HepG2 (cell line): ENCODE measurements at regions not wholly inside any gene's neighbourhood (a gene's known extent, or its start where the extent isn't known, plus 50 kb on each side); places are given as distances from the start of the nearest gene placed in this dataset.
"Not testable (repeated sequence)": the region's sequence is repeated elsewhere in the genome, so short reads cannot be mapped to it uniquely, and the experiment has no call there.

ENCODE experiments used
- ATAC-seq: fragments of 200-7000 bp; cut with Tn5 transposase; 3 replicates; pipeline ENCODE4 v1.9.1; 2020; ENCODE audit warnings: mild to moderate bottlenecking, moderate library complexity
- BruUV-seq: library from RNA; stranded (reverse); fragments of 400-500 nt; replicated peaks from 2 replicates; lab custom pipeline; 2021; lab: Mats Ljungman, UMichigan
- CTCF ChIA-PET: fragments of 300-600 bp; formaldehyde crosslinking; extraction: SDS; loops from one replicate; lab custom pipeline; 2021; ENCODE audit warnings: low total read pairs, inconsistent platforms, low intra/inter-chr PET ratio; lab: Yijun Ruan, JAX
- POLR2A ChIA-PET: fragments of 350-600 bp; sonication (Branson Sonifier 250); formaldehyde crosslinking; loops from one replicate; lab custom pipeline; 2020; ENCODE audit warnings: antibody characterized with exemption, inconsistent platforms; lab: Yijun Ruan, JAX
- DNase-seq: peaks from one replicate; pipeline ENCODE4 v3.0.0-alpha.2; 2015; ENCODE audit warnings: low spot score
- FAIRE-seq: peaks from 3 replicates; lab custom pipeline; 2011; peaks lifted over from hg19 to GRCh38; lab: Jason Lieb, UNC
- H2AFZ ChIP-seq: one replicate; pipeline ENCODE4 v1.6.1; 2011; ENCODE audit warnings: low read length, inconsistent platforms
- H3K27ac ChIP-seq: fragments of 300-600 bp; 3 replicates; pipeline ENCODE4 v1.8.0; 2011; ENCODE audit warnings: mixed run types, mild to moderate bottlenecking, mixed read lengths, low read length, inconsistent platforms; ENCODE audit not compliant: insufficient read depth; ENCODE audit errors: extremely low read length
- H3K27me3 ChIP-seq, 2 experiments: fragments of 200-600 bp in 1 of 2; 2 replicates in 1 of 2; 3 replicates in 1 of 2; pipeline versions ENCODE4 v1.6.0 to v1.8.0; 2011; ENCODE audit warnings: low read length in 2 of 2, mild to moderate bottlenecking in 2 of 2, moderate library complexity in 2 of 2, inconsistent platforms in 1 of 2; ENCODE audit not compliant: insufficient read depth in 2 of 2, control insufficient read depth in 1 of 2
- H3K36me3 ChIP-seq, 2 experiments: fragments of 200-600 bp in 1 of 2; replicated peaks in 1 of 2; 2 replicates in 1 of 2; 3 replicates in 1 of 2; pipeline versions ENCODE4 v1.5.1 to v1.8.0; 2011; ENCODE audit warnings: low read length in 2 of 2, inconsistent platforms in 1 of 2; ENCODE audit not compliant: insufficient read depth in 2 of 2, control insufficient read depth in 1 of 2
- H3K4me1 ChIP-seq: 2 replicates; pipeline ENCODE4 v1.5.1; 2012; ENCODE audit warnings: low read length, inconsistent platforms; ENCODE audit not compliant: insufficient read depth
- H3K4me2 ChIP-seq: 2 replicates; pipeline ENCODE4 v1.6.0; 2011; ENCODE audit warnings: low read depth, low read length, inconsistent platforms
- H3K4me3 ChIP-seq, 3 experiments: fragments of 200-600 bp in 1 of 3; sonication (generic), shearing (Covaris generic) in 1 of 3; replicated peaks in 1 of 3; 2 replicates each; pipeline ENCODE4 v1.5.1; 2011 to 2016; ENCODE audit warnings: low read length in 3 of 3, inconsistent platforms in 2 of 3, low read depth in 2 of 3, mild to moderate bottlenecking in 2 of 3, control low read depth in 1 of 3, mixed read lengths in 1 of 3; ENCODE audit not compliant: insufficient read depth in 1 of 3
- H3K79me2 ChIP-seq: one replicate; pipeline ENCODE4 v1.6.1; 2011; ENCODE audit warnings: low read length, inconsistent platforms; ENCODE audit not compliant: insufficient read depth
- H3K9ac ChIP-seq: 2 replicates; pipeline ENCODE4 v1.6.0; 2011; ENCODE audit warnings: mild to moderate bottlenecking, low read depth, low read length, inconsistent platforms; ENCODE audit not compliant: insufficient read depth
- H3K9me3 ChIP-seq: 2 replicates; pipeline ENCODE4 v1.5.1; 2012; ENCODE audit warnings: mild to moderate bottlenecking, low read length
- H4K20me1 ChIP-seq: 2 replicates; pipeline ENCODE4 v1.6.0; 2011; ENCODE audit warnings: inconsistent platforms, mild to moderate bottlenecking, low read length, moderate library complexity; ENCODE audit not compliant: insufficient read depth
- ARID5B ChIP-seq: IDR thresholded peaks from 2 replicates; pipeline ENCODE4 v1.4.0; 2020; ENCODE audit warnings: mild to moderate bottlenecking, missing genetic modification reagents
- DRAP1 ChIP-seq: IDR thresholded peaks from 2 replicates; pipeline ENCODE4 v1.6.1; 2016; ENCODE audit warnings: missing genetic modification reagents, missing compliant biosample characterization
- HOMEZ ChIP-seq: IDR thresholded peaks from 2 replicates; pipeline ENCODE4 v1.6.1; 2016; ENCODE audit warnings: low read depth
- MAFK ChIP-seq, 2 experiments: IDR thresholded peaks in 1 of 2; conservative IDR thresholded peaks in 1 of 2; 2 replicates each; pipeline ENCODE4 v1.6.1; 2011; ENCODE audit warnings: improper control_type of control experiment in 2 of 2, low read length in 2 of 2
- NCOA2 ChIP-seq: sonication (generic); formaldehyde crosslinking; IDR thresholded peaks from 2 replicates; pipeline ENCODE4 v1.8.0; 2022; ENCODE audit warnings: inconsistent platforms
- SATB2 ChIP-seq: sonication (generic); formaldehyde crosslinking; IDR thresholded peaks from 2 replicates; pipeline ENCODE4 v1.5.0; 2020; ENCODE audit warnings: missing genetic modification reagents
- ZNF12 ChIP-seq: sonication (generic); formaldehyde crosslinking; IDR thresholded peaks from 2 replicates; pipeline ENCODE4 v1.5.0; 2020; ENCODE audit warnings: missing genetic modification reagents
- ZNF431 ChIP-seq: sonication (generic); formaldehyde crosslinking; IDR thresholded peaks from 2 replicates; pipeline ENCODE4 v1.9.0; 2022; ENCODE audit warnings: missing genetic modification reagents, low read depth, mild to moderate bottlenecking, borderline replicate concordance
- WGBS: methylation state at CpG from one replicate; pipeline ENCODE4 v1.1.6; 2017; ENCODE audit warnings: low lambda C conversion rate; 5-methylcytosine and 5-hydroxymethylcytosine counted together
- in situ Hi-C: cut with HindIII; loops from 2 replicates; pipeline ENCODE4 v1.10.0; 2017; ENCODE audit warnings: low pct_unique_long_range_greater_than_20kb; ENCODE audit not compliant: extremely low pct_ligation_motif_present
- intact Hi-C: fragments of 100-400 bp; cut with micrococcal nuclease; formaldehyde crosslinking; loops from one replicate; pipeline ENCODE4 v1.10.0; 2022; ENCODE audit not compliant: unreplicated experiment

GRCh38 chr5:67798470-67798869 lies 417.1 kb upstream of the PIK3R1 start:
- H2AFZ ChIP-seq, H3K9ac ChIP-seq, POLR2A ChIA-PET, intact Hi-C loops, H4K20me1 ChIP-seq, H3K4me2 ChIP-seq, CTCF ChIA-PET, H3K27ac ChIP-seq, BruUV-seq, DNase-seq, H3K27me3 ChIP-seq, H3K4me3 ChIP-seq, in situ Hi-C loops, ATAC-seq, H3K79me2 ChIP-seq, H3K9me3 ChIP-seq, H3K36me3 ChIP-seq, FAIRE-seq: not testable (repeated sequence)
- peaks cover 23% of the 10 kb centered on the region for H3K4me1 ChIP-seq
- TF ChIP-seq ZNF431 (CRISPR knock-in tag): peak; percentile 74
- WGBS: 81% methylated on average over 5 of the region's 5 CpGs

GRCh38 chr5:67795781-67796477 lies 419.6 kb upstream of the PIK3R1 start:
- TF ChIP-seq DRAP1 (CRISPR knock-in tag) (no peak), ZNF12 (CRISPR knock-in tag) (peak; percentile 91; the same call in 1 of the 2 replicates), SATB2 (CRISPR knock-in tag) (no peak), ARID5B (CRISPR knock-in tag) (0 out of 2 replicates have a peak, but pooled peaks have one; percentile 15), NCOA2 (CRISPR knock-in tag) (peak; percentile 26; the same call in 1 of the 2 replicates), MAFK (conservative IDR thresholded peaks at IDR 0.05 in 1 of 2, IDR thresholded peaks at IDR 0.05 in 1 of 2; ENCODE audit: low read length in 2 of 2) (no peak), HOMEZ (peak; percentile 24; the same call in 1 of the 2 replicates)
- no peak for FAIRE-seq
- in situ Hi-C loops: no loop called here
- intact Hi-C loops: no loop called here
- BruUV-seq: no TSS peak
- Histone ChIP-seq H3K9ac (no peak overlapping the region), H3K4me1 (peaks cover 23% of the 10 kb centered on the region), H4K20me1 (no peaks in the 10 kb centered on the region), H3K4me2 (no peak overlapping the region), H3K36me3 (no peaks in the 10 kb centered on the region), H3K4me3 (no peak overlapping the region), H3K79me2 (no peaks in the 10 kb centered on the region), H3K27me3 (no peaks in the 10 kb centered on the region), H3K9me3 (peaks cover 9% of the 10 kb centered on the region; the same call in 1 of the 2 replicates), H2AFZ (no peak overlapping the region), H3K27ac (no peak overlapping the region)
- ATAC-seq: no peak
- ChIA-PET POLR2A (no interaction called here), CTCF (no interaction called here)
- DNase-seq: no peak
- WGBS: 76% methylated on average over 5 of the region's 5 CpGs
